ENCODE measurements at regions not wholly inside any gene's neighbourhood (a gene's known extent, or its start where the extent isn't known, plus 50 kb on each side); places are given as distances from the start of the nearest gene placed in this dataset.

DNA sequence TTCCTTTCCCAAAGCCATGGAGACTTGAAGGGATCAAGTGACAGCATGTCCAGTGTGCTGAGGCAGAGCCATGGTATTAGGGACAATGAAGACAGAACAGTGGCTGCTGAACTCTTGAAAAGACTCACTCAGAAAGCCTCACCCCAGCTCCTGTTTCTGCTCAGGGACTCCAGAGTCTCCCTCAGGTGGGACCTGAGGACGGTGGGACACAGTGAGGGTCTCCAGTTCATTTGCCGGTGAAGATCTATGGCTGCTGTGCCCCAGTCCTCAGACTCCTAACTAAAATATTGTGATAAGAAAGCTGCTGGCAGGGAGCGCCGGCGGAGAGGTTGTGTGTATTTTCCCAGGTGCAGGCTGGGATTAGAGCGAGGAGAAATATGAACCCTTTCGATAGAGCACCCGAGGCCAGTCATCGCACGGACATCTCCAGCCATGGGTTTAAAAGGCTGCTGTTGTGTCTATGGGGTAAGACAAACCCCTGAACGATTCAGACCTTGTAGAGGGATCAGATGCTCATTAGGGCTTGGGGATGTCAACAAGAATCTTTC is 57.2 kb downstream of the C7orf25 start:
- intact Hi-C loops (cut with micrococcal nuclease; ENCODE audit: unreplicated experiment) (no loop called here), in situ Hi-C loops (cut with HindIII; ENCODE audit: low pct_unique_long_range_greater_than_20kb, low sequenced_read_pairs) (no loop called here)
- H3K27me3 ChIP-seq (ENCODE audit: control insufficient read depth, insufficient read depth, low read length) = peaks cover 4% of the 10 kb centered on the region; the same call in 1 of the 2 replicates

DNA sequence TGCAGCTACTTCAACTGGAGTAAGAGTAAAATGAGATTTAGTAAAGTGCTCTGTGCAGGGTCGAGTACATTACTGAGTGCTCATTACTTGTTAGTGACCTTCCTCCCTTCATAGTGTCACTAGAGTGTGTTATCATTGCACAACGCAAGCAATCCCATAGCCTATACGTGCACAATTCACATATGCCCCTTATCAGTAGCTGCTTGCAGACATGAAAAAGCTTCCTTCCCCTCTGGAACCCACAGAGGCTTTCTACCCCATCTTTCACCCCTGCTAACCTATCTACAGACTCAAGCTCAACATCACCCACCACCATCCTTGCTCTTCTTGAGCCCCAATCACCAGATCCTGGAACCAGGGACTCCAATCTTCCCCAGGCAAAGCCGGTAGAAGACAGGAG is 59.3 kb downstream of the C7orf25 start:
- no peak overlapping the region for H3K27ac ChIP-seq (ENCODE audit: low read length)
- TF ChIP-seq POLR2AphosphoS5 (IDR thresholded peaks at IDR 0.05; ENCODE audit: low read depth, low read length) (no peak), TCF7L2 (IDR thresholded peaks at IDR 0.05; ENCODE audit: low read depth, low read length) (no peak), SIN3A (IDR thresholded peaks at IDR 0.05; ENCODE audit: borderline replicate concordance, insufficient read depth, low read depth, low read length) (no peak)
- TF ChIP-seq, protein P1, sequence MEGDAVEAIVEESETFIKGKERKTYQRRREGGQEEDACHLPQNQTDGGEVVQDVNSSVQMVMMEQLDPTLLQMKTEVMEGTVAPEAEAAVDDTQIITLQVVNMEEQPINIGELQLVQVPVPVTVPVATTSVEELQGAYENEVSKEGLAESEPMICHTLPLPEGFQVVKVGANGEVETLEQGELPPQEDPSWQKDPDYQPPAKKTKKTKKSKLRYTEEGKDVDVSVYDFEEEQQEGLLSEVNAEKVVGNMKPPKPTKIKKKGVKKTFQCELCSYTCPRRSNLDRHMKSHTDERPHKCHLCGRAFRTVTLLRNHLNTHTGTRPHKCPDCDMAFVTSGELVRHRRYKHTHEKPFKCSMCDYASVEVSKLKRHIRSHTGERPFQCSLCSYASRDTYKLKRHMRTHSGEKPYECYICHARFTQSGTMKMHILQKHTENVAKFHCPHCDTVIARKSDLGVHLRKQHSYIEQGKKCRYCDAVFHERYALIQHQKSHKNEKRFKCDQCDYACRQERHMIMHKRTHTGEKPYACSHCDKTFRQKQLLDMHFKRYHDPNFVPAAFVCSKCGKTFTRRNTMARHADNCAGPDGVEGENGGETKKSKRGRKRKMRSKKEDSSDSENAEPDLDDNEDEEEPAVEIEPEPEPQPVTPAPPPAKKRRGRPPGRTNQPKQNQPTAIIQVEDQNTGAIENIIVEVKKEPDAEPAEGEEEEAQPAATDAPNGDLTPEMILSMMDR (IDR thresholded peaks at IDR 0.05) = no peak
- TF ChIP-seq, protein P2, sequence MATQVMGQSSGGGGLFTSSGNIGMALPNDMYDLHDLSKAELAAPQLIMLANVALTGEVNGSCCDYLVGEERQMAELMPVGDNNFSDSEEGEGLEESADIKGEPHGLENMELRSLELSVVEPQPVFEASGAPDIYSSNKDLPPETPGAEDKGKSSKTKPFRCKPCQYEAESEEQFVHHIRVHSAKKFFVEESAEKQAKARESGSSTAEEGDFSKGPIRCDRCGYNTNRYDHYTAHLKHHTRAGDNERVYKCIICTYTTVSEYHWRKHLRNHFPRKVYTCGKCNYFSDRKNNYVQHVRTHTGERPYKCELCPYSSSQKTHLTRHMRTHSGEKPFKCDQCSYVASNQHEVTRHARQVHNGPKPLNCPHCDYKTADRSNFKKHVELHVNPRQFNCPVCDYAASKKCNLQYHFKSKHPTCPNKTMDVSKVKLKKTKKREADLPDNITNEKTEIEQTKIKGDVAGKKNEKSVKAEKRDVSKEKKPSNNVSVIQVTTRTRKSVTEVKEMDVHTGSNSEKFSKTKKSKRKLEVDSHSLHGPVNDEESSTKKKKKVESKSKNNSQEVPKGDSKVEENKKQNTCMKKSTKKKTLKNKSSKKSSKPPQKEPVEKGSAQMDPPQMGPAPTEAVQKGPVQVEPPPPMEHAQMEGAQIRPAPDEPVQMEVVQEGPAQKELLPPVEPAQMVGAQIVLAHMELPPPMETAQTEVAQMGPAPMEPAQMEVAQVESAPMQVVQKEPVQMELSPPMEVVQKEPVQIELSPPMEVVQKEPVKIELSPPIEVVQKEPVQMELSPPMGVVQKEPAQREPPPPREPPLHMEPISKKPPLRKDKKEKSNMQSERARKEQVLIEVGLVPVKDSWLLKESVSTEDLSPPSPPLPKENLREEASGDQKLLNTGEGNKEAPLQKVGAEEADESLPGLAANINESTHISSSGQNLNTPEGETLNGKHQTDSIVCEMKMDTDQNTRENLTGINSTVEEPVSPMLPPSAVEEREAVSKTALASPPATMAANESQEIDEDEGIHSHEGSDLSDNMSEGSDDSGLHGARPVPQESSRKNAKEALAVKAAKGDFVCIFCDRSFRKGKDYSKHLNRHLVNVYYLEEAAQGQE (IDR thresholded peaks at IDR 0.05; ENCODE audit: insufficient read depth in 1 of 2, low read depth in 2 of 2, low read length in 1 of 2) = no peak
- ATAC-seq = no peak
- H3K4me1 ChIP-seq (ENCODE audit: control insufficient read depth, insufficient read depth, low read length) = no peaks in the 10 kb centered on the region; the same call in 1 of the 2 replicates
- ChIA-PET CTCF (interaction anchor here (0.7 kb wide), 1 partner anchor 9 kb away, joined by 3 read pairs; no protein-coding TSS in a partner anchor), POLR2A (no interaction called here)
- no peak overlapping the region for H3K4me3 ChIP-seq (ENCODE audit: low read depth in 2 of 2, low read length in 2 of 2)
- in situ Hi-C loops (cut with HindIII; ENCODE audit: low pct_unique_long_range_greater_than_20kb, low sequenced_read_pairs) (no loop called here), intact Hi-C loops (cut with micrococcal nuclease; ENCODE audit: unreplicated experiment) (no loop called here)
- peaks cover 4% of the 10 kb centered on the region; the same call in 1 of the 2 replicates for H3K27me3 ChIP-seq (ENCODE audit: control insufficient read depth, insufficient read depth, low read length)
- no peaks in the 10 kb centered on the region for H3K36me3 ChIP-seq (ENCODE audit: control insufficient read depth, insufficient read depth, low read length)
- BruUV-seq (replicated peaks) = no TSS peak
- H3K9me3 ChIP-seq (ENCODE audit: control insufficient read depth, insufficient read depth, low read depth, low read length) = no peaks in the 10 kb centered on the region
- DNase-seq (ENCODE audit: low read depth, low spot score) = no peak

More for the DNA sequence above, 57.2 kb downstream of the C7orf25 start:
- DNase-seq (ENCODE audit: low read depth, low spot score) = no peak
- Histone ChIP-seq H3K4me1 (ENCODE audit: control insufficient read depth, insufficient read depth, low read length) (no peaks in the 10 kb centered on the region; the same call in 1 of the 2 replicates), H3K27ac (ENCODE audit: low read length) (no peak overlapping the region), H3K36me3 (ENCODE audit: control insufficient read depth, insufficient read depth, low read length) (no peaks in the 10 kb centered on the region), H3K4me3 (ENCODE audit: low read depth in 2 of 2, low read length in 2 of 2) (no peak overlapping the region), H3K9me3 (ENCODE audit: control insufficient read depth, insufficient read depth, low read depth, low read length) (no peaks in the 10 kb centered on the region)
- no peak for ATAC-seq
- ChIA-PET POLR2A (no interaction called here), CTCF (no interaction called here)
- no TSS peak for BruUV-seq (replicated peaks)
- no peak for TF ChIP-seq POLR2AphosphoS5 (IDR thresholded peaks at IDR 0.05; ENCODE audit: low read depth, low read length)
- TF ChIP-seq TCF7L2 (IDR thresholded peaks at IDR 0.05; ENCODE audit: low read depth, low read length) = no peak
- TF ChIP-seq, protein P1 (IDR thresholded peaks at IDR 0.05) = no peak
- TF ChIP-seq SIN3A (IDR thresholded peaks at IDR 0.05; ENCODE audit: borderline replicate concordance, insufficient read depth, low read depth, low read length) = no peak
- TF ChIP-seq, protein P2 (IDR thresholded peaks at IDR 0.05; ENCODE audit: insufficient read depth in 1 of 2, low read depth in 2 of 2, low read length in 1 of 2) = no peak
